Activated CD4-positive, alpha-beta T cell treated with anti-CD3 and anti-CD28 coated beads, Interleukin-2, amount 50 U/mL, for 1 hour (primary cell): ENCODE measurements at regions not wholly inside any gene's neighbourhood (a gene's known extent, or its start where the extent isn't known, plus 50 kb on each side); places are given as distances from the start of the nearest gene placed in this dataset.
"Not testable (repeated sequence)": the region's sequence is repeated elsewhere in the genome, so short reads cannot be mapped to it uniquely, and the experiment has no call there.

ENCODE experiments used
- DNase-seq: peaks from one replicate; pipeline ENCODE4 v3.0.0-alpha.2; 2020

GRCh38 chr7:17558558-17559332 lies 260.3 kb downstream of the AHR start:
- no peak for DNase-seq

- DNase-seq, result no peak
These were observed 260.9 kb downstream of the AHR start for GRCh38 chr7:17559388-17559787.

GRCh38 chr7:17560516-17560915 lies 262.1 kb downstream of the AHR start:
- no peak for DNase-seq

GRCh38 chr7:17560966-17561365 lies 262.5 kb downstream of the AHR start:
- no peak for DNase-seq

GRCh38 chr7:17564678-17565212 lies 266.3 kb downstream of the AHR start:
- DNase-seq, result no peak

- DNase-seq, result no peak
These were observed 281.7 kb downstream of the AHR start for GRCh38 chr7:17580141-17580540.

GRCh38 chr7:17580856-17581255 lies 282.4 kb downstream of the AHR start:
- DNase-seq, result no peak

GRCh38 chr7:17581301-17581700 lies 282.8 kb downstream of the AHR start:
- no peak for DNase-seq

- not testable (repeated sequence) for DNase-seq
These were observed 284.2 kb downstream of the AHR start for GRCh38 chr7:17582696-17583095.

- DNase-seq, result no peak
These were observed 285.3 kb downstream of the AHR start for GRCh38 chr7:17583786-17584185.

GRCh38 chr7:17584822-17585221 lies 286.4 kb downstream of the AHR start:
- no peak for DNase-seq

- no peak for DNase-seq
These were observed 288.3 kb downstream of the AHR start for GRCh38 chr7:17586711-17587110.

GRCh38 chr7:17588730-17589129 lies 290.3 kb downstream of the AHR start:
- DNase-seq, result no peak

- no peak for DNase-seq
These were observed 291.2 kb downstream of the AHR start for GRCh38 chr7:17589671-17590070.

GRCh38 chr7:17590221-17590620 lies 291.8 kb downstream of the AHR start:
- no peak for DNase-seq

- DNase-seq, result no peak
These were observed 295.5 kb downstream of the AHR start for GRCh38 chr7:17593819-17594419.

GRCh38 chr7:17595546-17595945 lies 297.1 kb downstream of the AHR start:
- no peak for DNase-seq

- no peak for DNase-seq
These were observed 299.9 kb downstream of the AHR start for GRCh38 chr7:17598305-17598704.

GRCh38 chr7:17598846-17599245 lies 300.4 kb downstream of the AHR start:
- no peak for DNase-seq

- DNase-seq, result no peak
These were observed 301.4 kb downstream of the AHR start for GRCh38 chr7:17599733-17600339.

GRCh38 chr7:17600340-17600752 lies 301.9 kb downstream of the AHR start:
- no peak for DNase-seq

GRCh38 chr7:17601921-17602320 lies 303.5 kb downstream of the AHR start:
- DNase-seq, result no peak

GRCh38 chr7:17608114-17608833 lies 309.8 kb downstream of the AHR start:
- DNase-seq, result no peak
